ENCODE measurements at regions not wholly inside any gene's neighbourhood (a gene's known extent, or its start where the extent isn't known, plus 50 kb on each side); places are given as distances from the start of the nearest gene placed in this dataset.

DNA sequence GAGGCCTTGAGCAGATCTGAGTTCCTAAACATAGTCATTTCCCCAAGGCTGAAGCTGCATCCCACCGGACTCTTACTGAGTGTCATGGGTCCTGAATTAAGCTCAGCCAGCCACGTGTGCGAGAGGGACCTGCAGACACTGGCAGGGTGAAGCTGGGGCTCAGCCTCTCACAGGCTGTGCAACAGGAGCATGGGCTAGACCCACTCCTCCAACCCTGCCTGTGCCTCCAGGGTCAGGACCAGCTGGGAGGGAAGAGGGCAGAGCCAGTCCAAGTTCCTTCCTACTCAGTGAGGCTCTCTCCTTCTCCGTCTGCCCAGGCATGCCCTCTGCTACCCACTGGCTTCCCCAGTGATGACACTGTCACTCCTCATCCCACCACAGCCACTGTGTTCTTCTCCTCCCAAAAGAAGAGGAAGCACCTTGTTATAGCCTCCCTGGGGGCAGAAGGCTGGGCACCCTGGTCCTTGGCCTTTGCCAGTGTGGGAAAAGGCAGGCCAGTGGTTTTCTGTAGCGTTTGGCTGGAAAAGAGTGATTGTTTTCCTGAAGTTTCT, 78.9 kb downstream of the KCNF1 start:
- no peak for DNase-seq (ENCODE audit: low read depth in 1 of 2, low spot score in 1 of 2)
- Histone ChIP-seq H3K9me3 (no peaks in the 10 kb centered on the region), H3K27ac (peak overlapping the region in 1 of 2 experiments; percentile 2; a peak in 1 of 6 replicates), H3K4me1 (no peaks in the 10 kb centered on the region), H3K4me2 (no peak overlapping the region), H3K4me3 (no peak overlapping the region)
- ChIA-PET POLR2A (no interaction called here), CTCF (interaction anchor here (0.7 to 1.8 kb wide), 5 partner anchors 11 to 244 kb away, joined by 3 to 6 read pairs (median 4); no protein-coding TSS in a partner anchor)
- TF ChIP-seq, protein P1, sequence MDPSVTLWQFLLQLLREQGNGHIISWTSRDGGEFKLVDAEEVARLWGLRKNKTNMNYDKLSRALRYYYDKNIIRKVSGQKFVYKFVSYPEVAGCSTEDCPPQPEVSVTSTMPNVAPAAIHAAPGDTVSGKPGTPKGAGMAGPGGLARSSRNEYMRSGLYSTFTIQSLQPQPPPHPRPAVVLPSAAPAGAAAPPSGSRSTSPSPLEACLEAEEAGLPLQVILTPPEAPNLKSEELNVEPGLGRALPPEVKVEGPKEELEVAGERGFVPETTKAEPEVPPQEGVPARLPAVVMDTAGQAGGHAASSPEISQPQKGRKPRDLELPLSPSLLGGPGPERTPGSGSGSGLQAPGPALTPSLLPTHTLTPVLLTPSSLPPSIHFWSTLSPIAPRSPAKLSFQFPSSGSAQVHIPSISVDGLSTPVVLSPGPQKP (IDR thresholded peaks at IDR 0.05; ENCODE audit: low read depth, low read length) = no peak
- no peak for TF ChIP-seq HDAC2 (IDR thresholded peaks at IDR 0.05)
- TF ChIP-seq ZC3H11A (IDR thresholded peaks at IDR 0.05) = no peak
- TF ChIP-seq RCOR1 (IDR thresholded peaks at IDR 0.05; ENCODE audit: low read depth, low read length) = no peak
- TF ChIP-seq PHF8 (IDR thresholded peaks at IDR 0.05; ENCODE audit: borderline replicate concordance, low read depth) = no peak
- no peak for TF ChIP-seq CHD4 (IDR thresholded peaks at IDR 0.05; ENCODE audit: borderline replicate concordance)
- TF ChIP-seq HEYL (CRISPR knock-in tag; IDR thresholded peaks at IDR 0.05) = no peak
- no peak for TF ChIP-seq HOXB5 (CRISPR knock-in tag; IDR thresholded peaks at IDR 0.05)
- no peak for TF ChIP-seq POLR2AphosphoS2 (conservative IDR thresholded peaks at IDR 0.05; ENCODE audit: low read length)
- no peak for TF ChIP-seq RFX5 (IDR thresholded peaks at IDR 0.05)
- TF ChIP-seq CBX2 (IDR thresholded peaks at IDR 0.05; ENCODE audit: borderline replicate concordance, low read depth) = no peak
- no peak for TF ChIP-seq TFCP2L1 (CRISPR knock-in tag; IDR thresholded peaks at IDR 0.05)
- TF ChIP-seq HOXA7 (CRISPR knock-in tag; IDR thresholded peaks at IDR 0.05) = no peak
- TF ChIP-seq, protein P2, sequence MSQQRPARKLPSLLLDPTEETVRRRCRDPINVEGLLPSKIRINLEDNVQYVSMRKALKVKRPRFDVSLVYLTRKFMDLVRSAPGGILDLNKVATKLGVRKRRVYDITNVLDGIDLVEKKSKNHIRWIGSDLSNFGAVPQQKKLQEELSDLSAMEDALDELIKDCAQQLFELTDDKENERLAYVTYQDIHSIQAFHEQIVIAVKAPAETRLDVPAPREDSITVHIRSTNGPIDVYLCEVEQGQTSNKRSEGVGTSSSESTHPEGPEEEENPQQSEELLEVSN (IDR thresholded peaks at IDR 0.05; ENCODE audit: borderline replicate concordance, low read depth) = no peak
- TF ChIP-seq, protein P3, sequence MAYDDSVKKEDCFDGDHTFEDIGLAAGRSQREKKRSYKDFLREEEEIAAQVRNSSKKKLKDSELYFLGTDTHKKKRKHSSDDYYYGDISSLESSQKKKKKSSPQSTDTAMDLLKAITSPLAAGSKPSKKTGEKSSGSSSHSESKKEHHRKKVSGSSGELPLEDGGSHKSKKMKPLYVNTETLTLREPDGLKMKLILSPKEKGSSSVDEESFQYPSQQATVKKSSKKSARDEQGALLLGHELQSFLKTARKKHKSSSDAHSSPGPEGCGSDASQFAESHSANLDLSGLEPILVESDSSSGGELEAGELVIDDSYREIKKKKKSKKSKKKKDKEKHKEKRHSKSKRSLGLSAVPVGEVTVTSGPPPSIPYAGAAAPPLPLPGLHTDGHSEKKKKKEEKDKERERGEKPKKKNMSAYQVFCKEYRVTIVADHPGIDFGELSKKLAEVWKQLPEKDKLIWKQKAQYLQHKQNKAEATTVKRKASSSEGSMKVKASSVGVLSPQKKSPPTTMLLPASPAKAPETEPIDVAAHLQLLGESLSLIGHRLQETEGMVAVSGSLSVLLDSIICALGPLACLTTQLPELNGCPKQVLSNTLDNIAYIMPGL (CRISPR knock-in tag; IDR thresholded peaks at IDR 0.05; ENCODE audit: borderline replicate concordance) = no peak
- TF ChIP-seq SREBF2 (IDR thresholded peaks at IDR 0.05) = no peak
- FAIRE-seq = no peak
- no peak for ATAC-seq
- WGBS (ENCODE audit: missing lambda C conversion rate) = 74% methylated on average over 5 of the region's 5 CpGs

- no peak overlapping the region for H3K4me3 ChIP-seq
- ChIA-PET POLR2A (no interaction called here), CTCF (interaction anchor here (0.9 to 2.3 kb wide), 5 partner anchors 10 to 159 kb away, joined by 3 to 10 read pairs (median 6); no protein-coding TSS in a partner anchor)
- H3K4me2 ChIP-seq = no peak overlapping the region
- no peak for FAIRE-seq
- H3K27ac ChIP-seq = no peak overlapping the region
- TF ChIP-seq TFCP2L1 (CRISPR knock-in tag; IDR thresholded peaks at IDR 0.05) (no peak), CBX2 (IDR thresholded peaks at IDR 0.05; ENCODE audit: borderline replicate concordance, low read depth) (no peak), RFX5 (IDR thresholded peaks at IDR 0.05) (no peak), HOXA7 (CRISPR knock-in tag; IDR thresholded peaks at IDR 0.05) (no peak), PHF8 (IDR thresholded peaks at IDR 0.05; ENCODE audit: borderline replicate concordance, low read depth) (no peak), ZFP36 (IDR thresholded peaks at IDR 0.05; ENCODE audit: borderline replicate concordance, partially characterized antibody) (no peak), RARB (CRISPR knock-in tag; IDR thresholded peaks at IDR 0.05) (no peak), HOXB5 (CRISPR knock-in tag; IDR thresholded peaks at IDR 0.05) (no peak), FOSB (CRISPR knock-in tag; IDR thresholded peaks at IDR 0.05) (no peak), JUNB (IDR thresholded peaks at IDR 0.05) (no peak), MAX (IDR thresholded peaks at IDR 0.05) (no peak), POLR2AphosphoS2 (conservative IDR thresholded peaks at IDR 0.05; ENCODE audit: low read length) (no peak), TP53 (CRISPR knock-in tag; IDR thresholded peaks at IDR 0.05) (no peak)
- TF ChIP-seq, protein P4, sequence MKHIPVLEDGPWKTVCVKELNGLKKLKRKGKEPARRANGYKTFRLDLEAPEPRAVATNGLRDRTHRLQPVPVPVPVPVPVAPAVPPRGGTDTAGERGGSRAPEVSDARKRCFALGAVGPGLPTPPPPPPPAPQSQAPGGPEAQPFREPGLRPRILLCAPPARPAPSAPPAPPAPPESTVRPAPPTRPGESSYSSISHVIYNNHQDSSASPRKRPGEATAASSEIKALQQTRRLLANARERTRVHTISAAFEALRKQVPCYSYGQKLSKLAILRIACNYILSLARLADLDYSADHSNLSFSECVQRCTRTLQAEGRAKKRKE (CRISPR knock-in tag; IDR thresholded peaks at IDR 0.05; ENCODE audit: low read depth) = no peak
- TF ChIP-seq, protein P5, sequence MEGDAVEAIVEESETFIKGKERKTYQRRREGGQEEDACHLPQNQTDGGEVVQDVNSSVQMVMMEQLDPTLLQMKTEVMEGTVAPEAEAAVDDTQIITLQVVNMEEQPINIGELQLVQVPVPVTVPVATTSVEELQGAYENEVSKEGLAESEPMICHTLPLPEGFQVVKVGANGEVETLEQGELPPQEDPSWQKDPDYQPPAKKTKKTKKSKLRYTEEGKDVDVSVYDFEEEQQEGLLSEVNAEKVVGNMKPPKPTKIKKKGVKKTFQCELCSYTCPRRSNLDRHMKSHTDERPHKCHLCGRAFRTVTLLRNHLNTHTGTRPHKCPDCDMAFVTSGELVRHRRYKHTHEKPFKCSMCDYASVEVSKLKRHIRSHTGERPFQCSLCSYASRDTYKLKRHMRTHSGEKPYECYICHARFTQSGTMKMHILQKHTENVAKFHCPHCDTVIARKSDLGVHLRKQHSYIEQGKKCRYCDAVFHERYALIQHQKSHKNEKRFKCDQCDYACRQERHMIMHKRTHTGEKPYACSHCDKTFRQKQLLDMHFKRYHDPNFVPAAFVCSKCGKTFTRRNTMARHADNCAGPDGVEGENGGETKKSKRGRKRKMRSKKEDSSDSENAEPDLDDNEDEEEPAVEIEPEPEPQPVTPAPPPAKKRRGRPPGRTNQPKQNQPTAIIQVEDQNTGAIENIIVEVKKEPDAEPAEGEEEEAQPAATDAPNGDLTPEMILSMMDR (IDR thresholded peaks at IDR 0.05) = no peak
- TF ChIP-seq, protein P1 (IDR thresholded peaks at IDR 0.05; ENCODE audit: low read depth, low read length) = no peak
- H3K9me3 ChIP-seq = no peaks in the 10 kb centered on the region
- WGBS (ENCODE audit: missing lambda C conversion rate) = 68% methylated on average over 13 of the region's 14 CpGs
- no peak; a peak in 1 of 6 replicates for ATAC-seq
- no peak for DNase-seq (ENCODE audit: low read depth in 1 of 2, low spot score in 1 of 2)
- no peaks in the 10 kb centered on the region for H3K4me1 ChIP-seq
Observed at GRCh38 chr2:10992023-10992791, 80.5 kb downstream of the KCNF1 start.

Data from A549 (cell line).